Upper lobe of left lung (tissue), 6 donors: ENCODE measurements at regions not wholly inside any gene's neighbourhood (a gene's known extent, or its start where the extent isn't known, plus 50 kb on each side); places are given as distances from the start of the nearest gene placed in this dataset.
A peak's percentile ranks its signal among the peaks of the same experiment; 100 is the strongest.

Source experiments
- ATAC-seq, 2 donors: fragments of 200-7000 bp; cut with Tn5 transposase; one replicate each; pipeline ENCODE4 v1.9.1; 2022; ENCODE audit warnings: mild to moderate bottlenecking in 2 of 2, moderate library complexity in 2 of 2; ENCODE audit not compliant: low FRiP score in 2 of 2
- DNase-seq, 2 donors: peaks; one replicate each; pipeline ENCODE4 v3.0.0-alpha.2; 2019 to 2020
- H3K27ac ChIP-seq, 4 donors: fragments of 200-600 bp; sonication (generic); one replicate each; pipeline ENCODE4 v1.5.1; 2016 to 2019
- H3K27me3 ChIP-seq, 4 donors: fragments of 200-600 bp; sonication (generic); one replicate each; pipeline ENCODE4 v1.5.1; 2017 to 2019
- H3K36me3 ChIP-seq, 4 donors: fragments of 200-600 bp; sonication (generic); one replicate each; pipeline ENCODE4 v1.5.1; 2016 to 2019
- H3K4me1 ChIP-seq, 4 donors: fragments of 200-600 bp; sonication (generic); one replicate each; pipeline ENCODE4 v1.5.1; 2018 to 2019
- H3K4me3 ChIP-seq, 4 donors: fragments of 200-600 bp; sonication (generic); one replicate each; pipeline ENCODE4 v1.5.1; 2017 to 2019; ENCODE audit warnings: mild to moderate bottlenecking in 2 of 4, moderate library complexity in 1 of 4
- H3K9me3 ChIP-seq, 4 donors: fragments of 200-600 bp; sonication (generic); one replicate each; pipeline ENCODE4 v1.5.1; 2018 to 2019
- EP300 ChIP-seq, 4 donors: sonication (generic); formaldehyde crosslinking; IDR thresholded peaks; one replicate each; pipeline ENCODE4 v1.5.1; 2017; ENCODE audit warnings: antibody characterized with exemption in 4 of 4, control low read depth in 2 of 4
- POLR2A ChIP-seq, 4 donors: fragments of 450-650 bp; IDR thresholded peaks; one replicate each; pipeline ENCODE4 v1.5.1; 2016 to 2017; ENCODE audit warnings: antibody characterized with exemption in 4 of 4, mild to moderate bottlenecking in 2 of 4
- POLR2AphosphoS5 ChIP-seq, 2 donors: sonication (generic); formaldehyde crosslinking; IDR thresholded peaks; one replicate each; pipeline ENCODE4 v1.5.1; 2017; ENCODE audit warnings: antibody characterized with exemption in 2 of 2
- WGBS, 2 donors: methylation state at CpG; one replicate each; pipeline ENCODE4 v1.1.5; 2017 to 2018; 5-methylcytosine and 5-hydroxymethylcytosine counted together
- TF ChIP-seq, protein P1 (sequence below), 6 experiments: fragments of 450-650 bp in 4 of 6; fragments of 200-600 bp in 2 of 6; sonication (generic) in 2 of 6; IDR thresholded peaks; one replicate each; pipeline ENCODE4 v1.5.1; 2016 to 2019; ENCODE audit warnings: antibody characterized with exemption in 6 of 6
- donor health status: DM: no; HTN: no; CAD: no; lungs with moderate emphysema.
- donor health status: DM: no; HTN: yes; CAD: no; lungs with severe emphysema.

GRCh38 chr16:66035096-66035495 is 331.4 kb upstream of the CDH5 start:
- Histone ChIP-seq H3K36me3 (no peaks in the 10 kb centered on the region), H3K9me3 (no peaks in the 10 kb centered on the region), H3K27me3 (no peaks in the 10 kb centered on the region), H3K4me3 (no peak overlapping the region), H3K4me1 (no peaks in the 10 kb centered on the region), H3K27ac (no peak overlapping the region)
- no peak for ATAC-seq
- 52 to 84% methylated on average over 2 to 3 of the region's 3 CpGs for WGBS, 2 donors
- no peak for DNase-seq
- TF ChIP-seq POLR2A (IDR thresholded peaks at IDR 0.05): no peak
- no peak for TF ChIP-seq EP300 (IDR thresholded peaks at IDR 0.05)
- no peak for TF ChIP-seq POLR2AphosphoS5 (IDR thresholded peaks at IDR 0.05)
- TF ChIP-seq, protein P1, sequence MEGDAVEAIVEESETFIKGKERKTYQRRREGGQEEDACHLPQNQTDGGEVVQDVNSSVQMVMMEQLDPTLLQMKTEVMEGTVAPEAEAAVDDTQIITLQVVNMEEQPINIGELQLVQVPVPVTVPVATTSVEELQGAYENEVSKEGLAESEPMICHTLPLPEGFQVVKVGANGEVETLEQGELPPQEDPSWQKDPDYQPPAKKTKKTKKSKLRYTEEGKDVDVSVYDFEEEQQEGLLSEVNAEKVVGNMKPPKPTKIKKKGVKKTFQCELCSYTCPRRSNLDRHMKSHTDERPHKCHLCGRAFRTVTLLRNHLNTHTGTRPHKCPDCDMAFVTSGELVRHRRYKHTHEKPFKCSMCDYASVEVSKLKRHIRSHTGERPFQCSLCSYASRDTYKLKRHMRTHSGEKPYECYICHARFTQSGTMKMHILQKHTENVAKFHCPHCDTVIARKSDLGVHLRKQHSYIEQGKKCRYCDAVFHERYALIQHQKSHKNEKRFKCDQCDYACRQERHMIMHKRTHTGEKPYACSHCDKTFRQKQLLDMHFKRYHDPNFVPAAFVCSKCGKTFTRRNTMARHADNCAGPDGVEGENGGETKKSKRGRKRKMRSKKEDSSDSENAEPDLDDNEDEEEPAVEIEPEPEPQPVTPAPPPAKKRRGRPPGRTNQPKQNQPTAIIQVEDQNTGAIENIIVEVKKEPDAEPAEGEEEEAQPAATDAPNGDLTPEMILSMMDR (IDR thresholded peaks at IDR 0.05): no peak

DNA sequence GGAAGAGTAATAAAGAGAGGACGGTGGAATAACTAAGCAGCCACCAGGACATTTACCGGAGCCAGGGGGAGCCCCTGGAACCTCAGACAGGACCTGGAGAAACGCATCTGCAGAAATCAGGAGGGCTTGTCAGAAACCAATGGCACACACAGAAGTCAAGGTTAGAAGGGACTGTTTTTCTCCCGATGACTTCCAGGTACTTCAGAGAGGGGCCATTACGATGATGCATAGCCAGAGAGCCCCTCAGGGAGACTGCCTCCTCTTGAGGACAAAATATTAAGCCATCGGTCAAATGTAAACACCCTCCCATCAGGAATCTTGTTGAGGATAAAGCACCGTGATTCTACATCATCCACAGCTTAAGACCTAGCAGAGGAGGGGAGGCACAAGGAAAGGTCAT is 333.6 kb upstream of the CDH5 start:
- DNase-seq (no peak), ATAC-seq (no peak)
- no peak overlapping the region for H3K27ac ChIP-seq
- no peaks in the 10 kb centered on the region for H3K4me1 ChIP-seq
- 81 to 87% methylated on average over 7 of the region's 7 CpGs for WGBS, 2 donors
- no peaks in the 10 kb centered on the region for H3K36me3 ChIP-seq
- H3K4me3 ChIP-seq: no peak overlapping the region
- H3K9me3 ChIP-seq: no peaks in the 10 kb centered on the region
- H3K27me3 ChIP-seq: no peaks in the 10 kb centered on the region
- TF ChIP-seq EP300 (IDR thresholded peaks at IDR 0.05) (no peak), POLR2AphosphoS5 (IDR thresholded peaks at IDR 0.05) (no peak)
- TF ChIP-seq, protein P1 (IDR thresholded peaks at IDR 0.05): no peak

DNA sequence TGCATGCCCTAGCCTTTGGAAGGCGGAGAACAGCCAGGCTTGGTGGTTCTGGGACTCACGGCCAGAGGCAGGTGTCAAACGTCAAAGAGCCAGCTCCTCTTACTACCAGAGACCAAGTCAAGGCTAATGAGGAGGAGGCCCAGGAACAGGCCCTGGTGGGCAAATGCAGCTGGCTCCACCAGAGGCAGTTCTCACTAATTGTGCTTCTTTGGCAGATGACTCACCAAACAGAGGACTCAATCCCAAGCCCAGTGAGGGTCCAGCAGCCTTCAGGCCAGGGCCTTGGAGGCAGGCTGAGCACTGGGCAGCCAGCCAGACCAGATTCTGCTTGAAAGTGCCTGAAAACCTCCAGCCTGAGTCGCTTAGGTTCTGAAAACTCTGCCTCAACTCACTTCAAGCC is 336.5 kb upstream of the CDH5 start:
- no peak overlapping the region for H3K4me3 ChIP-seq
- DNase-seq (no peak), ATAC-seq (no peak)
- TF ChIP-seq POLR2A (IDR thresholded peaks at IDR 0.05) (no peak), EP300 (IDR thresholded peaks at IDR 0.05) (no peak), POLR2AphosphoS5 (IDR thresholded peaks at IDR 0.05) (no peak)
- TF ChIP-seq, protein P1 (IDR thresholded peaks at IDR 0.05): no peak
- no peaks in the 10 kb centered on the region for H3K4me1 ChIP-seq
- no peaks in the 10 kb centered on the region for H3K36me3 ChIP-seq
- H3K27me3 ChIP-seq: no peaks in the 10 kb centered on the region
- WGBS, 2 donors: 71 to 73% methylated on average over 4 of the region's 4 CpGs
- H3K9me3 ChIP-seq: peaks cover 0 to 1% (median under 1%) of the 10 kb centered on the region in 4 donors
- peak overlapping the region in 2 of 4 donors; percentile 18 to 27 for H3K27ac ChIP-seq

- no peak for DNase-seq
- TF ChIP-seq POLR2A (IDR thresholded peaks at IDR 0.05) (no peak), EP300 (IDR thresholded peaks at IDR 0.05) (peak in 1 of 4 donors; percentile 4)
- TF ChIP-seq, protein P1 (IDR thresholded peaks at IDR 0.05): no peak
- H3K27me3 ChIP-seq: no peaks in the 10 kb centered on the region
- H3K36me3 ChIP-seq: no peaks in the 10 kb centered on the region
- H3K9me3 ChIP-seq: peaks cover 0 to 7% (median 6%) of the 10 kb centered on the region in 4 donors
- no peak overlapping the region for H3K4me3 ChIP-seq
- WGBS, 2 donors: 24 to 30% methylated on average over 2 of the region's 2 CpGs
- peak; percentile 62 to 90 for ATAC-seq
- no peaks in the 10 kb centered on the region for H3K4me1 ChIP-seq
- H3K27ac ChIP-seq: peak overlapping the region in 2 of 4 donors; percentile 30 to 56
These were observed 337.8 kb upstream of the CDH5 start for GRCh38 chr16:66028510-66029216.

GRCh38 chr16:66026787-66027330 is 339.6 kb upstream of the CDH5 start:
- TF ChIP-seq EP300 (IDR thresholded peaks at IDR 0.05) (no peak), POLR2A (IDR thresholded peaks at IDR 0.05) (no peak), POLR2AphosphoS5 (IDR thresholded peaks at IDR 0.05) (no peak)
- TF ChIP-seq, protein P1 (IDR thresholded peaks at IDR 0.05): no peak
- Histone ChIP-seq H3K9me3 (peaks cover 0 to 7% (median 6%) of the 10 kb centered on the region in 4 donors), H3K27ac (no peak overlapping the region), H3K27me3 (no peaks in the 10 kb centered on the region), H3K36me3 (no peaks in the 10 kb centered on the region), H3K4me1 (no peaks in the 10 kb centered on the region), H3K4me3 (no peak overlapping the region)
- DNase-seq: no peak
- 64 to 87% methylated on average over 2 of the region's 2 CpGs for WGBS, 2 donors
- no peak for ATAC-seq
